Germinal center (tissue), 1 donor: ENCODE measurements at regions not wholly inside any gene's neighbourhood (a gene's known extent, or its start where the extent isn't known, plus 50 kb on each side); places are given as distances from the start of the nearest gene placed in this dataset.

Source experiments
- DNase-seq: peaks from one replicate; pipeline ENCODE4 v3.0.0; 2012; ENCODE audit warnings: mixed read lengths, low spot score

- no peak for DNase-seq
Observed at GRCh38 chr2:6418291-6418690, 447.4 kb downstream of the CMPK2 start.

GRCh38 chr2:6421138-6421730 is 444.5 kb downstream of the CMPK2 start:
- DNase-seq, result no peak

DNA sequence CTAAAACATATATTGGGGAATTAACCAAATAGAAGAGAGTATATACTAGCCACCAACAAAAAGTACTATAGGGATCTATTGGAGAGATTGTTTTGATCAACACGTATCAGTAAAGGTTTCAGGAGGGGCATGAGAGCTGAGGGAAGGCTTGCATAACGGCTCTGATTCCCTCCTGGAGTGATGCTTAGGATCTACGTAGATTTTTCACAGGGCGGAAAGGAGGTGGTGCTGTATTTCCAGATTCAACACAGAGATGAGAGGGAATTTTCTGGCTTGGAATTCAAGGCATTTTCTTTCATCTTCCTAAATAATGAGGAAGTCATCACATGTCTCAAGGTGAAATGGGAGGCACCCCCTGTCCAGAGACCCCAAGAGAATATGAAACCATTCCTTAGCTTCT is 443.8 kb downstream of the CMPK2 start:
- DNase-seq, result no peak

DNA sequence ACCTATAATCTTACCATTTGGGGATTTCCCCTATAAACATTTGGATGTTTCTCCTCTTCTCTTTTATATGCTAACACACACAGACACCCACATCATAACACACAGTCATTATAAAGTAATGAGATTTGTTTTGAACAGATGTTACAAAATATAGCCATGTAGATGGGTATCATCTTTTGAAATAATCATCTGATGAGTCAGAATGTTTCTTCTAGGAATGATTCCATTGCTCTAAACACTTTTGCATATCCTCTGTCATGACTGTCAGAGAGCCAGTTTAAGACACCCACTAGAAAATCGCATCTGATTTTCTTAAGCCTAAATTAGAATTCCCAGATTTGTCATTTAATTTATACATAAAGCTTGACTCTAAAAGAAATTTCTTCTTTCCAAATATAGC is 442.6 kb downstream of the CMPK2 start:
- DNase-seq, result no peak

DNA sequence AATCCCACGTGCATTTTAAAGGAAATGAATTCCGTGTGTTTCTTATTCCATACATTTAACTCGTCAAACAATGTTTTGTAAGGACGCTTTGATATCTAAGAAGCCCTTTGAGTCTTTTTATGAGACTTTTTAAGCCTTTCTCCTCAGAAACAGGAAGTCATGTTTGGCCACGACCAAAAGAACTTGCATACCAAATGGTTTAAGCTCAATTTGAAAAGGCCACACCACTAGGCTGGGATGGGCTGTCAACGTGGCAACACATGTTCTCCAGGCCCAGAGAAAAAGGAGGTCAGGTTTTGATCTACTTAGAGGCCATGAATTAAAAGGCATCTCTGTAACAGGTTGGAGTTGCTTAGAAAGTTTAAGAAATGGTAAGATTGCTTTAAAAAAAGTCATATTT is 441.8 kb downstream of the CMPK2 start:
- no peak for DNase-seq

DNA sequence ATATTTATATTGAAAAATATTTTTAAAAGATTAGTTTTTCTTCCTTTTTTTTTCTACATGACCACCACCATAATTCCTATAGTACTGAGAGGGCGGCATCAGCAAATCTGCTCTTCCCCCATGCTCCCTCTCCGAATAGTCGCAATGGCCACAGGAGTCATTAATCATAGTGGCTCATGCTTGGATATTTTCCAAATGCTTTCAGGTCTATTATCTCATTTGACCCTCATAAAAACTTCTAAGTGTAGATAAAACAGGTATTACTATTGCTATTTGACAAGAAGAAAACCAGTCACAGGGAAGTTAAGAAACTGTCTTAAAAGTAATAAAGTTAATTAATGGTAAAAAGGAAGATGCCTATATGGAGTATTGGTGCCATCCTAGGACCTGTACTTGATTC is 440.7 kb downstream of the CMPK2 start:
- no peak for DNase-seq

DNA sequence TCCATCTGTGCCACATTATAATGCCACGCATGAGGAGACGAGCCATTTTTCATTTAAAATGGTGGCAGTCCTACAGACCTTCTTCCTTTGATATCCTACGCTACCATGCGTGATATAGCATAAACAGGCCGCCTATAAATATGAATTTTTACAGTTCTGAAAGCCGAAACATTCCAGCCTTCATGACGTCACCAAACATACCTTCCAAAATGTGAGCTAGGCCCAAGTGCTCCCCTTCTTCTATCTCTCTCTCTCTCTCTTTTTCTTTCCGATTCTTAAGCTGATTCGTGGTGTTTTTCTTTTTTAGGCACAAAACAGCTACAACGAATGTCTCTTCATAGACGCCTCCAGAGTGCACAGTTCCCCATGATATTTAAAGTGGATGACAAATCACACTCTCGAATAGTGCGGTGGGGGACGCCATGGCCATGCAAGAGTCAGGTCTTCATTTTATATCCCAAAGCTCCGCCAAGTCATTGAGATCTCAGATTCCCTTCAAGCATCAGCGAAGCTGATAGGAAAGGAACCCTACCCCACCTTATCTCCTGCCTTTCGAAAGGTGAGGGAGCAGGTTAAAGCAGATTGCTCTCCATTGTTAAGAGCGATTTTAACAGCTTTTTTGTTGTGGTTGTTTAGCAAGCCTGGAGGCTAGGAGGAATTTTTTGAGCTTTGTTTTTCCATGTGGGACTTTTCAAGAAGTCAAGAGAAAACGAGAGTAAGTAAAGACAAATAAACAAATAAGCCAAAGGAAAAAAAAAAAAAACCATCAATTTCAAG is 436.3 kb downstream of the CMPK2 start:
- DNase-seq, result no peak

GRCh38 chr2:6434438-6434837 is 431.3 kb downstream of the CMPK2 start:
- no peak for DNase-seq

- no peak for DNase-seq
Observed at GRCh38 chr2:6441800-6442199, 423.9 kb downstream of the CMPK2 start.

DNA sequence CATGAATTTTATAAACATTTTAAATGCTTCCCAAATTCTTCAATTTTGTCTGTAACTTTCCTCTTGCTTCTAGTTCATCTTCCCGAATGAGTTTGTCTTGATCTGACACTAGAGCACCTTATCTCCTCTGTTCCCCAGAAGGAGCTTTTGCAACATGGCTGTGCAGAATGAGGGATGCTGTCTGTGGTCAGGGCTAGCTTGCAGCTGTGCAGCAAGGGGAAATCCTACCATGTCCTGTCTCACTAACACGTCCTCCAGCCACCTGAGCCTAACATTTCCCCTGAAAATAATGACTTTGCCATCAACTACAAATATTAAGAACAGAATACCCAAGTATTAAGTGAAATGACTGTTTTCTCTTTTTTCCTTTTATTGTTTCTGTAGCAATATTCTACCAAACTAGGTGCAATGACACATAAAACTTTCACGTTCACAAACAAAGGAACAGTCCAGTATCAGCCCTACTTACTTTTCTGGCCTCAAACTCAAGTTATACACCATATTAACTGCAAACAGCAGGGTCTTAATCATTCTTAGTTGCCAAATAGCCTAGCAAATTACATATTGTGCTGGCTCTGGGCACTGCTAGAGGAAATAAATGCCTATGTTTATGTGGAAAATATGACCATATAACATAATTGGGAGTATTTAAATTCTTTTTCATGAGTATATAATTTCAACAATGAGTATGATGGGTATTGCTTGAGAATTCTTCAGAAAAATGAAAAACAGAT is 423.3 kb downstream of the CMPK2 start:
- DNase-seq, result no peak

- no peak for DNase-seq
Observed at GRCh38 chr2:6443061-6443823, 422.5 kb downstream of the CMPK2 start.

DNA sequence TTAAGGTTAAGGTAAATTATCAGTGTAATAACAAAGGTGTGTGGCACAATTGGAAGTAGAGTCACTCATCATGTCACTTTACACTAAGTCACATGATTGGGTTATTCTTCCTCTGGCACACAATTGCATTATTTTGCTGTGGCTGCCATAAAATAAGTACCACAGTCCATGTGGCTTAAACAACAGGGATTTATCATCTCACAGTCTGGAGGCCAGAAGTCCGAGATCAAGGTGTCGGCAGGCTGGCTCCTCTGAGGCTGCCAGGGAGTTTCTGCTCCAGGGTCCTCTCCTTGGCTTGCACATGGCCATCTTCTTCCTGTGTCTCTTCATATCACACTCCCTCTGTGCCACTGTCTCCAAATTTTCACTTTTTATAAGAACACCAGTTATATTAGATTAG is 421.2 kb downstream of the CMPK2 start:
- no peak for DNase-seq

DNA sequence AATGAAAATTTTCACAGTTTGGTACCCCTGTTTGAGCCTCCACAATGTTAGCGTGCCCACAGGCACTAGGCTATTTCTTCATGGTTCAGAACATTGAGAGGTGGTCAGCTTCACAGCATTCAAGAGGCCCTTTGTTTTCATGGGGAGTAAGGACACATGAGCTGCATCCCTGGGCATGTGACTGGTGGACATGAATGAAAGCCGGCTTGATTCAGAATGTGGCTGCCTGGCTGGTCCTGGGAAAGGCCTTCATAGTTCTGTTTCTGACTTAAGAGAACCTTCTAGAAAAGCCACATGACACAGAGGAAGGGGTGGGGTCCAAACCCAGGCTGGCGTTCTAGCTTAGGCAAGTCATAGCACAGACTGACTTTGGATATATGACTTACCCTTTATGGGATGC is 420.6 kb downstream of the CMPK2 start:
- no peak for DNase-seq

DNA sequence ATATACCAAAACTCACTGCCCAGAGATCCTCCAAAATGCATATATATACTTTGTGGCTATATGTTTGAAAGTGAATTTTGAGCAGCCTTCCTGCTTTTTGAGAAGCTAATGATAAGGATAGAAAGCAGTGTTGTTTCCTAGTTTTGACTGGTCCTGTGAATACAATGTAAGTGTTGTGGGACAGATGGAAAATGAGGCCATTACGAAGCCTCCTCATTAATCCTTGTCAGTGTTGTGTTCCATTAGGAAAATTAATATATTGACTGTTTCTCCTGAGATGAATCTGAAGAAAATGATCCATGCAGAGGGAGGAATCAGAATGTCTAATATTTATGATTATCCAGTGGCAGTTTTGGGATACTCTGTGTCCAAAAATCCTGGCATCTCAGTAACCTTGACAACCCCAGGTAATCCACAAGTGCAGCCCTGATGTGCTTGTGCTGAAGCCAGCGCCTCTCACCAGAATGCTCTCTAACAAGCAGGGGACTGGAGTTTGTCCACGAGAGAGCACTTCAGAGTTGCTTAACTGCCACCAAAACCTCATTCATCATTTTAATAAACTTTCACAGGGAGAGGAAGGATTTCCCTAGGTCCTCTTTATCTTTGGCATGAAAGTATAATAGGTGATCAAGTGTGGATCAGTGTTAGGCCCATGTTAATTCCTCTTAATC is 418.6 kb downstream of the CMPK2 start:
- DNase-seq, result no peak

DNA sequence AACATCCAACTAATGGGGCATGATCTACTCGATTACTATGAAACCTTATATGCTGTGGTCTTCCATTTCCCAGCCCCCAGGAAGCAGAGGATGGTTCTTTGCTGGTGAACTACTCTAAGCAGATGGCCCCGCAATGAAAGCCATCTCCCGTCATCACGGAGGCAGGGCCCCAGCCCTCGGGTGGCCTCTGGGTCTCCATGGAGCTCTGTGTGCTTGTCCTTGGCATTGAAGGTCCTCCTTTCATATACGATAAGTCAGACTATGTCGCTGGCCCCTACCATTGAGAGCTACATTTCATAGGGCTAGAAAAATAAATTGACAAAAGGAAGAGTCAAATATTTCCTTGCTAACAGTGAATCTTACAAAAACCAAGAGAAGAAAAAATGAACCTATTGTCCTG is 416.8 kb downstream of the CMPK2 start:
- DNase-seq, result no peak

DNA sequence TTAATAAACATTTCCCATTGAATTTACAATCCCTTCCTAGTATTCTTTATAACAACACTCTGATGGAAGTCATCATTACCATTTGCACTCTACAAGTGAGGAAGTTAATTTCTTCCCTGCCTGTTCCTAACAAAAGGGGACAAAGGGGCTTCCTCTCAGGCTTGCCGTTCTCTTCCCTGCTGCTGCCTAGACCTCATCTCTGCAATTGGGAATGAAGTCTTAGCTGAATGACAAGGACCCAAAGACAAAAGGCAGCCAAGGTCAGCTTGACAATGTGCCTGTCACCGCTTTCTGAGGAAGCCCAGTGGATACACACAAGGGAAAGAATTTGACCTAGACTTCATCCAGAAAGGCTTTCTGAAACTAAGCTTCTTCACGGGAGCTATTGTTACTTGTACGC is 416.4 kb downstream of the CMPK2 start:
- DNase-seq, result no peak

GRCh38 chr2:6452702-6453481 is 412.8 kb downstream of the CMPK2 start:
- no peak for DNase-seq

DNA sequence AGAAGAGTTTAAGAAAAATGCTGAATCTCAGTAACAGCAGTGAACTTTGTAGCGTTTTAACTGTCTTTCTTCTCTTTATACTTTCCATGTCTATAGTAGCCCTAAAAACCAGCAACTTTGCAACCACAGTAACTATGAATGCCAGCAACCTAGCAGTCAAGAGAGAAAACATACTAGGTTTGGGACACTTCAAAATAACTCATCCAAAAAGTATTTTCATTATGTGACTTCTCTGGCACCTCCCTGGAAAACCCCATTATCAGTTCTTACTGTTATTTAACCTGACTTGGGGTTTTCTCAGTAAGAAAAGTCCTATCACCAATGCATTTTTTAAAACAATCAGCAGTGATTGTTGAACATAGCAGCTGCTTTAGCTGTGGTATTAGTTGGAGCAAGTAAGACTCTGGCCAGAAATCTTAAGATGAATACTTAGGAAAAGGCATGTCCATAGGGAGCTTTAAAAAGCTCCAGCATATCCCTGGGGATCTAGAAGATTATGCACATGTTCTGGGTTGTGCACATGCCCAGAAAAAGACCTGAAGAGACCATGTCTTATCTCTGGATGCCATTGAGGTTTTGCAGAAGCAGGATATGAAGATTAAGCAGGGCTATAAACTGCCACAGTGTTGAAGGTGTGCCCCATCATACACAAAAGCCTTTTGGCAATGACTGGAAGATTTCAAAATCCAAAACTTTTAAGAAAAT is 411.3 kb downstream of the CMPK2 start:
- DNase-seq, result no peak

GRCh38 chr2:6459138-6459537 is 406.6 kb downstream of the CMPK2 start:
- DNase-seq, result no peak

- DNase-seq, result no peak
Observed at GRCh38 chr2:6470518-6470917, 395.2 kb downstream of the CMPK2 start.

- DNase-seq, result no peak
Observed at GRCh38 chr2:6471419-6471818, 394.3 kb downstream of the CMPK2 start.
